T-helper 2 cell treated with Interferon-gamma antibody and Interleukin-4, amounts not matched to agents 100 ng/mL and 5 ng/mL, for 36 hours (primary cell): ENCODE measurements at regions not wholly inside any gene's neighbourhood (a gene's known extent, or its start where the extent isn't known, plus 50 kb on each side); places are given as distances from the start of the nearest gene placed in this dataset.

Experiments used
- intact Hi-C: fragments of 100-400 bp; cut with micrococcal nuclease; formaldehyde crosslinking; loops from one replicate; pipeline ENCODE4 v1.15.1; 2023

DNA sequence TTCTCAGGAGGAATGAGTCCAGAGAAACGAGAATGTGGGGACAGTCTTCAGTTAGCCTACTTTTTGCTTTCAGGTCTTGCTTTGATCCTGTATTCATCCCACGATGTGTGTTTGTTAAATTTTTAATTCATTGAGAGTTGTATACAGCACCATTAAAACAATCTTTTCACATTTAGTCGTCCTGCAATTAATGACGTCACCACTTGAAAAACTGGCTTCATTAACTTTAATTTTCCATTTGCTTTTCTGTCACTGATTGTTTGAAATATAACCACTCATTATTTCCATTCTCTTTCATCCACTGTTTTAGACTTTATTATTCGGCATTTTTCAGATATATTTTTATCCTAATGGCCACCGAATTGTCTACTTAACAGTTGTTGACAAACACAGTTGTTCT, 146.9 kb downstream of the TFEC start:
- intact Hi-C loops, result no loop called here

DNA sequence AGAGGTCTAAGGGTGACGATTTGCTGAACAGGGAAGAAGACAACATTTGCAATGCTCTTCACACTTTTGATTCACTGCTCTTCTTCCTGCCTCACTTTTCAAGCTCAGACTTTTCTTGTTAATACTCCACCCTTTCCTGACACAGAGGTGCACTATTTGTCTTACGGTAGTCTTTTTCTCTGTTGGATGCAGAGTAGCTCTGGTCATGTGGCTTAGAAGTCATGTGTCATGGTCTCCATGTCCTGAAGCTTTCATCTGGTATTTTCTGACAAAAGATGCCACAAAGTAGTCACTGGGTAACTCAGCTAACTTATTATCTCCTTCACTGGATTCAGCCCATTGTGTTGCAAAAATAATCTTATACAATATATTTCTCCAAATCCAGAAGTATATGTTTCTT, 149.1 kb downstream of the TFEC start:
- intact Hi-C loops, result no loop called here

DNA sequence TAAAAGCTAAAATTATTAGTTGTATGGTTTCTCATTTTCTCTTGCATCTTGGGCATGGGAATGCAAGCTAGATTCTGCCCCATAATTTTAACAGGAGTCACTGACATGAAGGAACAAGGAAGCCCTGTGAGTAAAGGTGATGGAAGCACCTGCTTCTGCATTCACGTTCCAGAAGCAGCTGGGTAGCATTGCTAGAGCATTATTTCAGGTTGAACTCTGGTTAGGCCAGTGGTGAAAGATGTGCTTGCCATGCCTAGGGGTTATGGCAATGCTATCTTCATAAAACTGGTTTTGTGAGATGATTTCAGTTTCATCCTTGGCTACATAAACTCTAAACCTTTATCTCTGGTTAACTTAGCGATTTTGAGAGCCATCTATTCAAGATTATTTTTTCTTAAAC, 151.4 kb downstream of the TFEC start:
- intact Hi-C loops, result no loop called here

DNA sequence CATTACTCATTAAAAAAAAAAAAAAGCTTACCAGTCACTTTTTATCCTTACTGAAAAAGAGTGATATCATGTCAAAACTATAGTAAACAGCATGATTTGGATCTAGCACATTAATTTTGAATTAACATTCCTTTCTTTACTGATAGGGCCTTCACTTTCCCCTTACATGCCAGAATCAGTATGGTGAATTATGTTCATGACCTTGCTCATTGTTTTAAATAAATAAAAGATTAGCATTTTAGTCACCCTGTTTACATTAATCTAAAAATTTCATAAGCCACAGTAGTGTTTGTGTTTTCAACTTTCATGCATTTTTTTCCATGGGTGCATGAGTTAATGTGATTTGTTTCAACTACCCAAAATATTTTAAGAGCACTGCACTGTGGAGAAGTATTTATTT, 160.8 kb downstream of the TFEC start:
- intact Hi-C loops, result no loop called here

DNA sequence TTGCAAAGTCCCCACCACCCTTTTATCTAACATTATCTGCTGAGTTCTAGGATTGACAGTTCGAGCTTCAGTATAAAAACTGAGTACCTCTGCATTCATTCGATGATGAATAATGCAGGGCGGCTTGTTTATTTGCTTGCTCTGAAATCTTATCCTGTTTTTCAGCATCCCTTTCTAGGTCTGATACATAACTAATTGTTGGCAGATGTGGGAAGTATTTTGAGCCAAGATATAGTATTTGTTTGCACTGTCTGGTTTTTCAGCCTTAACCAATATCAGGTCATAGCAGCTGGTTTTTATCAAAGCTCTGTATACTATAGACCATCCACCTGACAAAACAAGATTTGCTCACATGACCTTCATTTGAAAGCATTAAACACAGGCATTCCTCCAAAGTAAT, 161.4 kb downstream of the TFEC start:
- intact Hi-C loops, result no loop called here

DNA sequence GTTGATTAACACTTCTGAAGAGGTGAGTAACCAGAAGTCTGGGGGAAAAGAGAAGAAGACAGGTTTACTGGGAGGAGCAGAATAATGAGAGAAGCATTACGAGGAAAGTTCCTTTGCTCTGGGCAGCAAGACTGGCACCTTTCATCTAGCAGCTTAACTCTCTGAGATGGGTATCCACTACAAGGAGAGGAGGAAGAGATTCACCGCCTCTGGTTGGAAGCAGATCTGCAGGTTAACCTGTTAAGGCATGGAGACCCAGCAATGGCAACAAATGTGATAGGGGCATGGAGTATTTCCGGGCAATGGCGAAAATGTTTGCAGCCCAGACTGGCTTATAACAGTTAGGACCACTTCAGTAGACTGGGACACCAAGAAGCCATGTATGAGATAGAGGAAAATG, 162.2 kb downstream of the TFEC start:
- intact Hi-C loops, result no loop called here

DNA sequence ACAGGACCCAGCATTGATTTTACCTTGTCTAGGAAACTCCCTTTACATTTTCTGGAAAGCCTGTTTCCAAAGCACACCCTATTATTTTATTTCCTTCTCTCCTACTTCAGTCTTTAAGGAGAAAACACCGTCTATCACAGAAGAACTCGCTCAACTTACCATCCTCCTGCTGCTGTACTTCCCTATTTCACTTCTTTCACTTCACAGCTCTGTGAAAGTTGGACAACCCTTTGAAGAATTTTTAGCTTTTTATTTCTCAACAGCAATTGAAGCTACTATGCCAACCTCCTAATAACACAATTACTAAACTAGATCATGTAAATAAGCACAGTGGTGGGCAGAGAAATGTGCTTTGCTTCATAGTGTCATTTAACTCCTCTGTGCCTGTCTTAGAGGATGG, 166.5 kb downstream of the TFEC start:
- intact Hi-C loops, result no loop called here

DNA sequence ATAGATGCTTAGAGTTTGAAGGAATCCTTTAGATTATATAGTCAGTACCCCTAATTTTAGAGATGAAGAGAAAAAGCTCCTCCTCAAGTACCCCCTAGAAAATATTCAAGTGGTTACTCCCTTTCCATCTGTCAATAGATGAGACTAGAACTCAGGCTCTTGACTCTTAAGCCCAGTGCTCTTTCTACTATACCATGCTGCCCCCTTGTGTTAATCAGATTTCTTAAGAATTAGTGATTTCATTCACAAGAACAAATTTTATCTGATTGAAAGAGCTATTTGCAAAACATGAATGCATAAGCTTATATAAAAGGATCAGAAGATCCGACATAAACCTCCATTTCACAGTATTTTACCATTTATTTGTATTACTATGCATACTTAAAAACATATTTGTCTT, 179.3 kb downstream of the TFEC start:
- intact Hi-C loops, result loop anchor here (1.0 to 5.0 kb wide), 2 partner anchors 1769 to 1825 kb away; no protein-coding TSS in a partner anchor

DNA sequence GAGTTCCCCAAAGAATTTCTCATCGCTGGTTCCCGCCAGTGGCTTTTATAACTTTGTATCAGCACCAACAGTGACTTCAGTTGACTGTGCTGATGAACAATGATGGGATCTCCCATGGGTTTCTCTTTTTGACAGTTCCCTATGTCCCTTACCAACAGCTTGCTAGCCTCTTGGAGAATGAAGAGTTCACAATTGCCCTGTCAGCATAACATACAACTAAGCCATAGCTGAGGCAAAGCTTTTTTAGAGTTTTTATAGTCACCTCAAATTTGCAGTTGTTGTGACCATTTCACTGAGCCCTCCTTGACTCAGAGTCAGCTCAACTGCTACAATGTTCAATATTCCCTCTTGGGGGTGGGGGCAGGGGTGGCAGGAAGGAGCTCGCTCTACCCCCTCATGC, 179.8 kb downstream of the TFEC start:
- intact Hi-C loops, result loop anchor here (1.0 to 5.0 kb wide), 2 partner anchors 1768 to 1824 kb away; no protein-coding TSS in a partner anchor

DNA sequence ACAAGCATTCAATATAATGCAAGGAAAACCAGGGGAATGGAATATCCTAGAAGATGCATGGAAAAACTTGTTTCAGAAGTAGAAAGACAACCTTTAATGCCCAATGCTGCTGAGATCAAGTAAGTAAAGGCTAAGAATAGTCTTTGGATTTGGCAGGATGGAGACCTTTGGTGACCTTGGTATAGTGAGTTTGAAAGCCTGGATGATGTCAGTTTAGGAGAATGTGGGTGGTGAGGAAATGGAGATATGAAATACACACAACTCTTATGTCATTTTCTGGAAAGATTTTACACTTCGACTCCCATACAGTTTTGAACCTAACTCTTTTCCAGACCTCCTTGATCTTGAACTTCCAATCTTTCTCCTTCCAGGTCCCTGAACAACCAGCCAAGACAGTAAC, 185.7 kb downstream of the TFEC start:
- intact Hi-C loops, result no loop called here

DNA sequence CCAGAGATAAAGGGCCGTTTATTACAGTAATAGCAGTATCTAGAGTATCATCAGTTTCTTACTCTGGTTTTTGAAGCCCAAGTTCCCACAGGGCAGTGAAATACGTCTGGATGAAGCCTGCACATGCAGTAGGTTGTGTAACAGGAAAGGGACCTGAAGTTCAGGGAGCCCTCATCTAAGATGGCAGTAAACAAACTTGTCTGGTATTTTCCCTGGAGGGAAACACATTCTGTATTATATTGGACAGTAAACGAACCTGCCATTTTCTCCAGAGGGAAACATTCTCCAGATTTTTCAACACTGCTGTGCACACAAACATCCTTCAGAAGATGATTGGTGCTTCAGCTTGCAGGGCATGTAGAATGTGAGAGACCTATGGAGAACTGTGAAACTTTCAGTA, 189.9 kb downstream of the TFEC start:
- intact Hi-C loops, result no loop called here

DNA sequence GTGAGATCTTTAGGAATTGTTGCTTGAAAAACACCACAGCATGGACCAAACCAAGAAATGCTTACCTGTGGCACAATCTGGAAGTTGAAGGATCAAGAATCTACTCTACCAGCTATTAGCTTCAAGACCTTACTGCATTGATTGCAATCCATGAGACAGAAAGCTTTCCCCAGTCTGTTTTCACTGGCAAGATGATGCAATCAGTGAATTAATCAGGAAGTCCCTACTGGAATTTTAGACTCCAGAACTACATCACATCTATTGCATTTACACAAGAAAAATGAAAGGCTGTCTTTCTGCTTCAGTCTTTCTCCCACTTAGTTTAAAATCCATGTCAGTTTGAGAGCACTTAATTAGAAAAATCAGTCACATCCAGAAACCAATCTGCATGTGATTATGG, 191.7 kb downstream of the TFEC start:
- intact Hi-C loops, result no loop called here

DNA sequence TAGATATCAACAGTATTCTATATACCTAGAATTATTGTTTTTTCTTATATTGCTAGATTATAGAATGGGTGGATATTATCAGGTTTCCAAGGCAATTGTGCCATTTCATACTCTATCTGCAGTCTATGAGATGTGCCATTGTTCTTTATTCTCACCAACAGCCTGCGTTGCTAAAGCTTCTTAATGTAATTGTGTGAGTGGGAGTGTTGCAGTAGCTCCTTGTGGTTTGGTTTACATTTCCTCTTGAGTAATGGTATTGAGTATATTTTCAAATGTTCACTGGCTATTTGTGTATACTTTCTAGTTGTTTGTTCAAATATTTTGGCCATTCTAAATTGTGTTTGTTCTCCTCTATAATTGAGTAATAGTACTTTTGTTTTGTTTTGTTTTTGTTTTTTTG, 199.2 kb downstream of the TFEC start:
- intact Hi-C loops, result no loop called here

DNA sequence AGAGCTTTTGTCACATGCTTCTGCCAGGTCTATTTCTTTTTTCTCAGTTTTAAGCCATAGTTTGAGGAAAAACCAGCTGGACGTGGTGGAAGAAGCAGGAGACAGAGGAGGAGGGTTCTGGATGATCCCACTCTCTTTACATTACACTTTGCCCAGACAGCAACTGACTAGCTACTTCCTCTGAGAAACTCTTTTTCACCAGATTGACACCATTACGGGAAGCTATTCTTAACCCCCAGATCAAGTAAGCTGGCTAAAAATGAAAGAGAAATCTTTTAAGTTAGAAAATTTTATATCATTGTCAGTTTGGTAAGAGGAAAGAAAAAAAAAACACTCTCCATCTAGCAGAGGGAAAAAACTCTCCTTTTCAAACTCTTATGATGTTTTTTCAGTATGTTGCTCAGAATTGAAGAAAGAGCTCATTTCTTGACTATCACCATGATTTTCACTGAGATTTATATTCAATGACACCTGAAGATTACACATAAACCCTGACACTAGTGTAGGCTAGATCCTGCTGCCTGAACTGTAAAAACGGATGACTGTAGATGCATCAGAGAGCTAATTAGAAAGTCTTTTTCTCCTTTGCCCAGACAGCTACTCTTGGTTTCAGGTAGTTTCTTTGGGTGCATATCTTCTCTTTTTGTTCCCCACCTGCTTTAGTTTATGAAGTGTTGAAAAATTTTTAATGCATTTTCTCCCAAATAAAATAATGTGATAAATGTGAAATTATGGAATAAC, 203.1 kb downstream of the TFEC start:
- intact Hi-C loops, result no loop called here

DNA sequence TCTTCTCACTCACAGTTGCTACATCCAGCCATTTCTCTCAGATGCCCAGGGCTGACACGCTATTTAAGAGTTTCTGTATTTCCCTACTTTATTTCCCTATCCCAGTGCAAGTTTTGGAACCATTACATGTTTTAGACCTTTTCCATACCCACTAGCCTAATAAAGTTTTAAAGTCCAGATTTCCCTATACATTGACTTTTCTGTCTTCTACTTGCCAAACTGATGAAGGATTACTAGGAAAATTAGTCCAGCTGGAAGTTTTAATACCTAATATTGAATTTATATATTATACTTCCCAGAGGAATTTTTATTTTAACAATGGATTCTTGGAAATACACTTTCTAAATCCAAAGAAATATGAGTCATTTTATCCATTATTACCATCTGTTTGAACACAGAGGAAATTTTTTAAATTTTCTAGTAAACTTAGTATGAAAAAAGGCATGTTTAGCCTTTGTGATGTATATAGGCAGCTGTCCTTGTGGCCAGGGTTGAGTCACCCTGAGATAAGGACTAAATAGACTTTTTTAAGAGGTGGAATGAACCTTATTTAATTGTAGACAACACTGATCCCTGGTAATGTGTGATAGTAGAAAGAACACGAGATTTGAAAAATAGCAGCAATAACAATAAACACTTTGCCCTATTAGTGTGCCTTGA, 205.0 kb downstream of the TFEC start:
- intact Hi-C loops, result no loop called here

DNA sequence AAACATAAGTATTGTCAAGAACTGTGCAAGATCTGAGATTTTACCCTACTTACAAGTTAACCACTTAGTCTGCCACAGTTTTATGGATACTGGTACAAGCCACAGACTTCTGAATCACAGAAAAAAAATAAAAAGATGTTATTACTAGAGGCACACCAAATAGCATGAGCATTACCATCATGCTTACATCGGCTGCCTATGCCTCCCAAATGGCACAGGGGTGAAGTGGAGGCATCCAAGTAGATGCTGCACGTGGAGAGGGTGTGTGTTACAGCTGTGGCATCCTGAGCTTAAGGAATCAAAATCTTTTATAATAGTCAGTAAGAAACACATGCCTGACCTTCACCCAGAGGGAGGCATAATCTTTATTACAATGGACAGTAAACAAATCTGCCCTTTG, 207.8 kb downstream of the TFEC start:
- intact Hi-C loops, result no loop called here

DNA sequence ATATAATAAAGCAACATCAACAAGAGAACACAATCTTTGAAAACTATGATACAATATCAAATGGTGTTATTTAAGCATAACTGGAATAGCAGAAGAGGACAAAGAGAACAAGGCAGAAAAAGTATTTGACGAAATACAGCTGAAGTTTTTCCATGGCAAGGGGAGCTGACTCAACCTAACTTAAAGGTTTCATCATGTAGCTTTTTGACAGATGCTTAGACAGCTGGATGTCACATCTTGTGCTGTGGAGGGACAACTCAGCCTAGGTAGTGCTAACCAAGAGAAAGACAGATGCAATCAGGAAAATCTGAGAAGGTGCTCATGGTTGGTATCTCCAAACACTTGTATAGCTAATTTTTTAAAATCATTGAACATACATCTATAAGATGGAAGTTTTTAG, 208.2 kb downstream of the TFEC start:
- intact Hi-C loops, result no loop called here

DNA sequence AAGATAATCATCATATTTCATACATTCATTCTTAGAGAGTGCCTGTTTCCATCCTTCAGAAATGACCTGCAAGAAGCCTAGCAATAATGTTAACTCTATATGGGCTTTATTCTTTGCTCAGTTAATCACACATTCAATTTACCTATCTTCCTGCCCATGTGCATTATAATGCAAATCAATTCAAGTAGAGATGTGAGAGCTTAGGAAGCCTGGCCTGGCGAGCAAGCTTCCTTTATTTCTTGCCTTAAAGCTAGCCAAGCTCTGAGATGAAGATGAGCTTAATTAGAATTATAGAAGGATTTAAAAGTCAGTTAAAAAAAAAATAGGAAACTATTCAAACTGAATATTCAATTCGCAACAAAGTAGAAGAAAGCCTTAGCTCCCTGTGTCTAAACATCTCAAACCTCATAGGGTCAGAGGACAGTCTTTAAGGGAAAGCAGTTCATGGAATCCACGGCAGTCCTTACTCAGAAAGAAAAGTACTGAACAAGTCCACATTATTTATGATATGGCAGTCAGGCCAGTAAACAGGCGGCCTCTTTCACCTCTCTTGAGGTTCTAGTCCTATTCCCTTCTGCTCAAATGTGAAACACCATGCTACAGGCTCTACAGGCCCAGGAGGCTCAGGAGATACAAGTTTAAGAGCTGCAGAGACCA, 214.1 kb downstream of the TFEC start:
- intact Hi-C loops, result no loop called here

DNA sequence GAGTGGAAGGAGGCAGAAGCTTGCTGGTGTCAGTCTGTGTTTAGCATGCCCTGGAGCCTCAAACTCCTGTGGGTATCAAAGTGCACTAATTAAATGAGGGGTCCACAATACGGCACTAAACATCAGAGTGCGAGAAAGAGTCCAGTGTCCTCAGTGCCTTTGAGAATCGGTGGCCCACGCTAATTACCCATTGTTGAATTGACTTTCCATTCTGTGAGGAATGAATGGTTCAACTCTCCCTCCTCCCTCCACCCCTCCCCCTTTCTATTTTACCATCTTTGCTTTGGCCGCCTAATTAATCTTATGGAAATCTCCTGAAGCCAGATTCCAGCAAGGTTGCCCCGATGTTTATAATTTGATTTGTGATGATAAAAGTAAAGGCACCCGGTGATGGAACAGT, 217.8 kb downstream of the TFEC start:
- intact Hi-C loops, result no loop called here

DNA sequence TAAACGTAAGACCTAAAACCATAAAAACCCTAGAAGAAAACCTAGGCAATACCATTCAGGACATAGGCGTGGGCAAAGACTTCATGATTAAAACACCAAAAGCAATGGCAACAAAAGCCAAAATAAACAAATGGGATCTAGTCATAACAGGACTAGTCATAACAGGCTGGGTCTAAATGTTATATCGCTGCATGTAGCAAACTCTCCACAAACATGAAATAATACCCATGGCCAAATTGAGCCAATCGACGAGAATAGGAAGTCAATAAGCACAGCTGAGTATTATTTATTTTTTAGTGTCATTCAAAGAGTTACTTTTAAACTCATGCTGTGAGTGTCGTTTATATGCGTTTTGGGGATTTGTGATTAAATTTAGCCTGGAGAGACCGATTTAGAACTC, 225.1 kb downstream of the TFEC start:
- intact Hi-C loops, result no loop called here

DNA sequence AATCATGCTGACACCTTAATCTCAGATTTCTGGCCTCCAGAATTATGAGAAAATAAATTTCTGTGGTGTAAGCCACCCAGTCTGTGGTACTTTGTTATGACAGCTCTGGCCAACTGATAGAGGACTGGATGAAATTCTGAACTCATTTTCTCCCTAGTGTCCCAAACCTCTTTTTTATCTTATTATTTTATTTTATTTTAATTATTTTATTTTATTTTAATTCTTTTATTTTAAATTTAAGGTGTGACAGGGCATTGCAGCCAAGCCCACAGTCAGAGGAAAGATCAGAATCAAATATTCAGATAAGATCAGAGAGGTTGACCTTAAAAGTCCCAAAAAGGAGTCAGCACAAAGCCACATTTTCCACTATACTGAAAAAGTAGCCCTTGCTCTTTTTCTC, 228.1 kb downstream of the TFEC start:
- intact Hi-C loops, result no loop called here

DNA sequence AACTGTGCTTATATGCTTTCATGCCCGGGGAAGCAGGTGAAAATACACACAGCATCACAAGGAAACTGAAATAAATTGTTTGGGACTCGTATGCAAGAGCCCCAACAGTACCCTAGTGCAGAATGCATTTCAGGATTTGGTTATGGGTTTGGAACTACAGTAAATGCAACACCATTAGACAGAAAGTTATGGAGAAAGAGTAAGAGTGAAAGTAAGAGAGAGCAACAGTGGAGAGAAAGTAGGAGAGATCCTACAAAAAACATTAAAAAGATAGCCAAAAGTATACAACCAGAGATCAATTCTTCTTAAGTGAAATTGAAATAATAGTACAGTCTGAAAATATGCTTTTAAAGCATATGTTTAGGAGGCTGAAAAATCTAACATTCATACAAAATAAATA, 231.1 kb downstream of the TFEC start:
- intact Hi-C loops, result loop anchor here (10.0 kb wide), 1 partner anchor 65 kb away; no protein-coding TSS in a partner anchor
